Mesothelial cell of epicardium (in vitro differentiated cells): ENCODE measurements at regions not wholly inside any gene's neighbourhood (a gene's known extent, or its start where the extent isn't known, plus 50 kb on each side); places are given as distances from the start of the nearest gene placed in this dataset.

Experiments used
- DNase-seq, 2 experiments: peaks; one replicate each; pipeline ENCODE4 v3.0.0; 2021; ENCODE audit warnings: low spot score in 2 of 2; ENCODE audit not compliant: unreplicated experiment in 2 of 2
- H3K27ac Mint-ChIP-seq: 2 replicates; pipeline ENCODE4 v1.8.0; 2021; ENCODE audit warnings: mixed read lengths
- H3K27me3 Mint-ChIP-seq: 2 replicates; pipeline ENCODE4 v1.8.0; 2021; ENCODE audit warnings: low read depth, mixed read lengths
- H3K36me3 Mint-ChIP-seq: 2 replicates; pipeline ENCODE4 v1.8.0; 2021; ENCODE audit warnings: mixed read lengths
- H3K4me1 Mint-ChIP-seq: 2 replicates; pipeline ENCODE4 v1.8.0; 2021; ENCODE audit warnings: mixed read lengths
- H3K4me3 Mint-ChIP-seq: 2 replicates; pipeline ENCODE4 v1.8.0; 2021; ENCODE audit warnings: mild to moderate bottlenecking, moderate library complexity, mixed read lengths
- H3K9me3 Mint-ChIP-seq: 2 replicates; pipeline ENCODE4 v1.8.0; 2021; ENCODE audit warnings: mixed read lengths
- CTCF ChIP-seq: fragments of 200-600 bp; sonication (generic); IDR thresholded peaks from one replicate; pipeline ENCODE4 v1.5.0; 2021; ENCODE audit warnings: antibody characterized with exemption; ENCODE audit not compliant: unreplicated experiment

- no peak overlapping the region for H3K27ac Mint-ChIP-seq
- no peaks in the 10 kb centered on the region for H3K36me3 Mint-ChIP-seq
- H3K9me3 Mint-ChIP-seq: no peaks in the 10 kb centered on the region
- peaks cover 19% of the 10 kb centered on the region for H3K4me1 Mint-ChIP-seq
- no peaks in the 10 kb centered on the region for H3K27me3 Mint-ChIP-seq
- TF ChIP-seq CTCF: no peak
- no peak for DNase-seq
- H3K4me3 Mint-ChIP-seq: no peak overlapping the region
Measured at GRCh38 chr9:96075757-96076156, 200.3 kb downstream of the ERCC6L2 start.

- no peak for DNase-seq
- TF ChIP-seq CTCF: no peak
- Mint-ChIP-seq H3K4me1 (peaks cover 19% of the 10 kb centered on the region), H3K36me3 (no peaks in the 10 kb centered on the region), H3K27me3 (no peaks in the 10 kb centered on the region), H3K4me3 (no peak overlapping the region), H3K27ac (no peak overlapping the region), H3K9me3 (no peaks in the 10 kb centered on the region)
Measured at GRCh38 chr9:96075111-96075510, 199.6 kb downstream of the ERCC6L2 start.

DNA sequence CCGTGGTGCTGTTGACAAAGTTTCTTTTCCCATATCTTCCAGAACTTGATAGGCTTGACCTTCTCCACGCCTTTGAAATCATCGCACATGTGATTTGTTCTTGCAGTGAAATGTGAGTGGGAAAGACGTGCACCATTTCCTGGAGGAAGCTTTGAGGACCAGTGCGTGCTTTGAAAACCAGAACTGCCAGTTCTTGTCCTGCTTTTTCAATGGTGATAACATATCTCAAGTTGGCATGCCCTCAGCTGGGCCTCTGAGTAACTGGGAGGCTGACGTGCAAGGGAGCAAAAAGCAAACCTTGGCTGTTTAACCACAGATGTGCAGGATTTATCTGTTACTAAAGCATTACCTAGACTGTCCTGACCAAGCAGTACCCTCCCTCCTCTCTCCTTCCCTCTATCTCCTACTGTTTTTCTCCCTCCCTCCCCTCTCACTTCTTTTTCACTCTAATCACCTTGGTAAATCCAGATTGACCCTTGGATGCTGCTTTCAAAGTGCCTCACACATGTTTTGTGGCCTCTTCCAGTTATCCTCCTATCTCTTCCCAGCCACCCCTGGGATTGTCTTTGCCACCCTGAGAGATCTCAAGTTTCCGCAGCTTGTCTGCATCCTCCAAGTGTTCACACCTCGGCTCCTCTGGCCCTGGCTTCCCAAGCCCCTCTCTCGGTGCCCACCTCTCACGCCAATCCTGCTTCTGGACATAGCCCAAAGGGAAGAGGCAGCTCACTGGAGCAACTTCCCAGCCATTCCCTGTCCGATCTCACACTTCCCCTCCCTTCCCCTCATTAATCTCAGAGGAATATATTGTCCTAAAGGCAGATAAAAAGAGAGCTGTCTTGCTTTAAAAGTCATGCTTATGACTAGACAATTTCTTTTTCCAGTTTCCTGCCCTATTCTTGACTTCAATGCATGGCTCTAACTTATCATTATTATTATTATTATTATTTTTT, 198.3 kb downstream of the ERCC6L2 start:
- H3K9me3 Mint-ChIP-seq: no peaks in the 10 kb centered on the region
- no peaks in the 10 kb centered on the region for H3K27me3 Mint-ChIP-seq
- no peak overlapping the region for H3K27ac Mint-ChIP-seq
- H3K36me3 Mint-ChIP-seq: no peaks in the 10 kb centered on the region
- H3K4me3 Mint-ChIP-seq: no peak overlapping the region
- peaks cover 19% of the 10 kb centered on the region for H3K4me1 Mint-ChIP-seq
- DNase-seq: no peak
- TF ChIP-seq CTCF: no peak

GRCh38 chr9:96072930-96073329, 197.4 kb downstream of the ERCC6L2 start:
- Mint-ChIP-seq H3K27ac (no peak overlapping the region), H3K9me3 (no peaks in the 10 kb centered on the region), H3K36me3 (no peaks in the 10 kb centered on the region), H3K4me1 (peaks cover 19% of the 10 kb centered on the region), H3K4me3 (no peak overlapping the region), H3K27me3 (no peaks in the 10 kb centered on the region)
- DNase-seq: no peak
- TF ChIP-seq CTCF: no peak

GRCh38 chr9:96071815-96072124, 196.3 kb downstream of the ERCC6L2 start:
- DNase-seq: no peak
- no peaks in the 10 kb centered on the region for H3K36me3 Mint-ChIP-seq
- no peak for TF ChIP-seq CTCF
- H3K27me3 Mint-ChIP-seq: no peaks in the 10 kb centered on the region
- no peak overlapping the region for H3K27ac Mint-ChIP-seq
- peaks cover 19% of the 10 kb centered on the region for H3K4me1 Mint-ChIP-seq
- H3K4me3 Mint-ChIP-seq: no peak overlapping the region
- no peaks in the 10 kb centered on the region for H3K9me3 Mint-ChIP-seq
